Esophagus muscularis mucosa (tissue), 3 donors: ENCODE measurements at regions not wholly inside any gene's neighbourhood (a gene's known extent, or its start where the extent isn't known, plus 50 kb on each side); places are given as distances from the start of the nearest gene placed in this dataset.

ENCODE experiments used
- POLR2A ChIP-seq: fragments of 450-650 bp; IDR thresholded peaks from one replicate; pipeline ENCODE4 v1.6.1; 2017; ENCODE audit warnings: antibody characterized with exemption, moderate library complexity, mild to moderate bottlenecking, low read depth
- POLR2AphosphoS5 ChIP-seq, 2 donors: sonication (generic); formaldehyde crosslinking; IDR thresholded peaks; one replicate each; pipeline ENCODE4 v1.6.1; 2017; ENCODE audit warnings: antibody characterized with exemption in 2 of 2
- TF ChIP-seq, protein P1 (sequence below), 3 experiments: fragments of 200-600 bp in 2 of 3; fragments of 450-650 bp in 1 of 3; sonication (generic) in 2 of 3; IDR thresholded peaks; one replicate each; pipeline ENCODE4 v1.5.1; 2017 to 2019; ENCODE audit warnings: antibody characterized with exemption in 3 of 3, mild to moderate bottlenecking in 2 of 3, moderate library complexity in 1 of 3

DNA sequence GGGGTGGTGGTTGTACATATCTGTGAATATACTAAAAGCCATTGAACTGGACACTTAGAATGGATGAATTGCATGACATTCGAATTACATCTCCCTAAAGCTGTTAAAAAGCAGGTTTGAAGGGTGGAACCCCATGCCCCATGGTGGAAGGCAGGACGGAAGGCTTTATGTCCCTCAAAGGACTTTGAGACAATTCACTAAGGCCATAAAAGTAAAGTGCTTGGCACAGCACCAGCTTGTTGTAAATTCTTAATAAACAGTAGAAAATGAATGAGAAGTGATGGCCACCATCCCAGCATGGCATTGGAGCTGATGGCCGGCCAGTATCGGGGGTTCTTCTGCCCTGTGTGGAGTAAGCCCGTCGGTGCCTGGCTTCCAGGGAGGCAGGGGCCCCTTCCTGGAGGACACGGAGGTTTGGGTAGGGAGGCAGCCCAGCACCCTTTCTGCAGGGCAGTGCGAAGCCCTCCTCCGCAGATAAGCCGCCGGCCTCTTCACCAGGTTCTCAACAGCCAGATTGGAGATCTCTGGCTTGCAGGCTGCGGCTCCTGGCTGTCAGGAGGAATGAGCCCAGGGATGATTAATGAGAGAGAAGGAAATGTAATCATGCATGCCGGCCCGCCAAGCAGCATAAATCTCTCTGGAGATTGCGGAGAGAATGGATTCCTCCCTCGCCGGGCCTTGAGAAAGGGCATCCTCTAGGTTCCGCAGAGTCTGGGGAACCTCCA, 346.9 kb downstream of the FOXL1 start:
- TF ChIP-seq, protein P1, sequence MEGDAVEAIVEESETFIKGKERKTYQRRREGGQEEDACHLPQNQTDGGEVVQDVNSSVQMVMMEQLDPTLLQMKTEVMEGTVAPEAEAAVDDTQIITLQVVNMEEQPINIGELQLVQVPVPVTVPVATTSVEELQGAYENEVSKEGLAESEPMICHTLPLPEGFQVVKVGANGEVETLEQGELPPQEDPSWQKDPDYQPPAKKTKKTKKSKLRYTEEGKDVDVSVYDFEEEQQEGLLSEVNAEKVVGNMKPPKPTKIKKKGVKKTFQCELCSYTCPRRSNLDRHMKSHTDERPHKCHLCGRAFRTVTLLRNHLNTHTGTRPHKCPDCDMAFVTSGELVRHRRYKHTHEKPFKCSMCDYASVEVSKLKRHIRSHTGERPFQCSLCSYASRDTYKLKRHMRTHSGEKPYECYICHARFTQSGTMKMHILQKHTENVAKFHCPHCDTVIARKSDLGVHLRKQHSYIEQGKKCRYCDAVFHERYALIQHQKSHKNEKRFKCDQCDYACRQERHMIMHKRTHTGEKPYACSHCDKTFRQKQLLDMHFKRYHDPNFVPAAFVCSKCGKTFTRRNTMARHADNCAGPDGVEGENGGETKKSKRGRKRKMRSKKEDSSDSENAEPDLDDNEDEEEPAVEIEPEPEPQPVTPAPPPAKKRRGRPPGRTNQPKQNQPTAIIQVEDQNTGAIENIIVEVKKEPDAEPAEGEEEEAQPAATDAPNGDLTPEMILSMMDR (IDR thresholded peaks at IDR 0.05), result no peak
- TF ChIP-seq POLR2AphosphoS5 (IDR thresholded peaks at IDR 0.05) (no peak), POLR2A (no peak)
